GM23338 (cell line): ENCODE measurements at regions not wholly inside any gene's neighbourhood (a gene's known extent, or its start where the extent isn't known, plus 50 kb on each side); places are given as distances from the start of the nearest gene placed in this dataset.
"Not testable (repeated sequence)": the region's sequence is repeated elsewhere in the genome, so short reads cannot be mapped to it uniquely, and the experiment has no call there.

Source experiments
- CTCF ChIP-seq, 2 experiments: fragments of 200-600 bp in 1 of 2; sonication (generic) in 1 of 2; conservative IDR thresholded peaks; 2 replicates each; pipeline versions ENCODE4 v1.5.1 to v1.6.1; 2016 to 2017; ENCODE audit warnings: antibody characterized with exemption in 2 of 2, low read depth in 2 of 2, mild to moderate bottlenecking in 2 of 2, moderate library complexity in 1 of 2
- EZH2 ChIP-seq: fragments of 200-600 bp; sonication (generic); IDR thresholded peaks from one replicate; pipeline ENCODE4 v1.8.0; 2017; ENCODE audit warnings: antibody characterized with exemption, mild to moderate bottlenecking, low read depth; ENCODE audit not compliant: unreplicated experiment

- not testable (repeated sequence) for TF ChIP-seq CTCF (conservative IDR thresholded peaks at IDR 0.05; ENCODE audit: low read depth in 2 of 2); EZH2
These were observed 112.6 kb downstream of the DRD1 start for GRCh38 chr5:175331173-175332036.
